PC-3 (cell line): ENCODE measurements at regions not wholly inside any gene's neighbourhood (a gene's known extent, or its start where the extent isn't known, plus 50 kb on each side); places are given as distances from the start of the nearest gene placed in this dataset.

Experiments used
- ATAC-seq: fragments of 200-7000 bp; cut with Tn5 transposase; 2 replicates; pipeline ENCODE4 v1.9.1; 2020; ENCODE audit warnings: mild to moderate bottlenecking, moderate library complexity
- BruUV-seq: library from RNA; stranded (reverse); fragments of 400-500 nt; replicated peaks from 2 replicates; lab custom pipeline; 2021; lab: Mats Ljungman, UMichigan
- CTCF ChIA-PET: fragments of 300-600 bp; sonication (Branson Sonifier 250); formaldehyde crosslinking; loops from one replicate; lab custom pipeline; 2022; ENCODE audit warnings: antibody characterized with exemption; lab: Charles Lee
- POLR2A ChIA-PET: fragments of 300-600 bp; sonication (Branson Sonifier 250); formaldehyde crosslinking; loops from one replicate; lab custom pipeline; 2022; ENCODE audit warnings: antibody characterized with exemption; ENCODE audit not compliant: unreplicated experiment; lab: Charles Lee
- DNase-seq: peaks from one replicate; pipeline ENCODE4 v3.0.0-alpha.2; 2015
- H2AFZ ChIP-seq: fragments of 300-600 bp; sonication (generic); 2 replicates; pipeline ENCODE4 v1.6.0; 2016; ENCODE audit warnings: antibody characterized with exemption, low read length
- H3F3A ChIP-seq: fragments of 300-600 bp; sonication (generic); one replicate; pipeline ENCODE4 v1.6.0; 2017; ENCODE audit warnings: antibody characterized with exemption, low read length, control low read depth, mild to moderate bottlenecking; ENCODE audit not compliant: unreplicated experiment
- H3K27ac ChIP-seq: fragments of 300-600 bp; sonication (generic); 2 replicates; pipeline ENCODE4 v1.5.1; 2016; ENCODE audit warnings: mild to moderate bottlenecking, low read length
- H3K27me3 ChIP-seq: fragments of 300-600 bp; sonication (generic); 2 replicates; pipeline ENCODE4 v1.6.1; 2016; ENCODE audit warnings: low read length, mixed read lengths
- H3K36me3 ChIP-seq: fragments of 300-600 bp; sonication (generic); 2 replicates; pipeline ENCODE4 v1.6.1; 2016; ENCODE audit warnings: low read depth, mixed run types, low read length, mixed read lengths
- H3K4me1 ChIP-seq: fragments of 300-600 bp; sonication (generic); 2 replicates; pipeline ENCODE4 v1.5.1; 2016; ENCODE audit warnings: low read length; ENCODE audit not compliant: insufficient read depth
- H3K4me2 ChIP-seq: fragments of 300-600 bp; sonication (generic); 2 replicates; pipeline ENCODE4 v1.6.0; 2016; ENCODE audit warnings: low read length
- H3K4me3 ChIP-seq: fragments of 300-600 bp; sonication (generic); 2 replicates; pipeline ENCODE4 v1.5.1; 2016; ENCODE audit warnings: mild to moderate bottlenecking, low read length, mixed read lengths
- H3K79me2 ChIP-seq: fragments of 300-600 bp; sonication (generic); 2 replicates; pipeline ENCODE4 v1.6.1; 2017; ENCODE audit warnings: low read length, mixed read lengths
- H3K9ac ChIP-seq: fragments of 300-600 bp; sonication (generic); 2 replicates; pipeline ENCODE4 v1.6.0; 2016; ENCODE audit warnings: mild to moderate bottlenecking, low read length
- H3K9me2 ChIP-seq: fragments of 300-600 bp; sonication (generic); replicated peaks from 2 replicates; pipeline ENCODE4 v1.6.1; 2016; ENCODE audit warnings: mixed run types, low read length, mixed read lengths
- H3K9me3 ChIP-seq: fragments of 300-600 bp; sonication (generic); 2 replicates; pipeline ENCODE4 v1.6.1; 2016; ENCODE audit warnings: low read length, mixed read lengths
- H4K20me1 ChIP-seq: fragments of 300-600 bp; sonication (generic); 2 replicates; pipeline ENCODE4 v1.6.1; 2016; ENCODE audit warnings: low read length, mixed read lengths
- EZH2 ChIP-seq: fragments of 300-600 bp; sonication (generic); IDR thresholded peaks from one replicate; pipeline ENCODE4 v1.6.1; 2017; ENCODE audit warnings: antibody characterized with exemption, mild to moderate bottlenecking, low read length; ENCODE audit not compliant: unreplicated experiment
- EZH2phosphoT487 ChIP-seq: fragments of 300-600 bp; sonication (generic); IDR thresholded peaks from 2 replicates; pipeline ENCODE4 v1.6.1; 2018; ENCODE audit warnings: mild to moderate bottlenecking, antibody characterized with exemption, low read length, borderline replicate concordance
- intact Hi-C: fragments of 100-400 bp; cut with micrococcal nuclease; formaldehyde crosslinking; loops from 2 replicates; pipeline ENCODE4 v1.9.0; 2023
- TF ChIP-seq, protein P1 (sequence below): fragments of 300-600 bp; sonication (generic); conservative IDR thresholded peaks from 2 replicates; pipeline ENCODE4 v1.5.1; 2017; ENCODE audit warnings: antibody characterized with exemption, low read depth, mild to moderate bottlenecking, low read length

DNA sequence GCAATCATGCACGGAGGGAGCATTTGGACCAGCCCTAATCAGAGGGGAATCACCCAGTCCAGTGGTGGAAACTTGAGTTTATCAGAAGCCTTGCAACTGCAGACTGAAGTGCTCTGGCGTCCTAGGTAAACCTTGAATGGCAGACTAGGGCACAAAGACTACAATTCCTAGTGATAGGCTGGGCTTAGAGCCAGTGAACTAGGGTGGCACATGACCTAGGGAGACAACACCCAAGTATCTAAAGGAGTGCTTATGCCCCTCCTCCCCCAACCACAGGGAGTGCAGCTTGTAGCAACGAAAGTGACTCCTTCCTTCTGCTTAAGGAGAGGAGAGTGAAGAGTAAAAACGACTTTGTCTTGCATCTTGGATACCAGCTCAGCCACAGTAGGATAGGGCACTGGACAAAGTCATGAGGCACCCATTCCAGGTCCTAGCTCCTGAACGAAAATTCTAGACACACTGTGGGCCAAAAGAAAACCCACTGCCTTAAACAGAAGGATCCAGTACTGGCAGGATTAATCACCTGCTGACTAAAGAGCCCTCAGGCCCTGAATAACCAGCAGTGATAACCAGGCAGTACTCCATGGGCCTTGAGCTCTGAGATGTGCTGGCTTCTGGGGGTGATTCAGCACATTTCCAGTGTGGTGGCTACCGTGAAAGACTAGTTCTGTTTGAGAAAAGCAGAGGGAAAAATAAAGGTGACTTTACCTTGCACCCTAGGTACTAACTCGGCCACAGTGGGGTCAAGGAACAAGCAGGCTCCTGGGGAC lies 58.7 kb upstream of the STARD8 start:
- H3K36me3 ChIP-seq: no peaks in the 10 kb centered on the region
- DNase-seq (peak; percentile 55), ATAC-seq (peak; percentile 60)
- POLR2A ChIA-PET: no interaction called here
- H3K9ac ChIP-seq: peak overlapping the region; percentile 27; the same call in 1 of the 2 replicates
- H3K27ac ChIP-seq: peak overlapping the region; percentile 60
- peak overlapping the region; percentile 62; the same call in 1 of the 2 replicates for H2AFZ ChIP-seq
- peaks cover 10% of the 10 kb centered on the region for H3K4me1 ChIP-seq
- H3K9me2 ChIP-seq: no peaks in the 10 kb centered on the region
- no peaks in the 10 kb centered on the region for H3F3A ChIP-seq
- no peaks in the 10 kb centered on the region for H4K20me1 ChIP-seq
- H3K79me2 ChIP-seq: no peaks in the 10 kb centered on the region
- H3K9me3 ChIP-seq: no peaks in the 10 kb centered on the region
- H3K27me3 ChIP-seq: no peaks in the 10 kb centered on the region
- CTCF ChIA-PET: no interaction called here
- no TSS peak for BruUV-seq
- no peak overlapping the region for H3K4me2 ChIP-seq
- intact Hi-C loops: no loop called here
- no peak overlapping the region for H3K4me3 ChIP-seq
- no peak for TF ChIP-seq EZH2
- TF ChIP-seq, protein P1, sequence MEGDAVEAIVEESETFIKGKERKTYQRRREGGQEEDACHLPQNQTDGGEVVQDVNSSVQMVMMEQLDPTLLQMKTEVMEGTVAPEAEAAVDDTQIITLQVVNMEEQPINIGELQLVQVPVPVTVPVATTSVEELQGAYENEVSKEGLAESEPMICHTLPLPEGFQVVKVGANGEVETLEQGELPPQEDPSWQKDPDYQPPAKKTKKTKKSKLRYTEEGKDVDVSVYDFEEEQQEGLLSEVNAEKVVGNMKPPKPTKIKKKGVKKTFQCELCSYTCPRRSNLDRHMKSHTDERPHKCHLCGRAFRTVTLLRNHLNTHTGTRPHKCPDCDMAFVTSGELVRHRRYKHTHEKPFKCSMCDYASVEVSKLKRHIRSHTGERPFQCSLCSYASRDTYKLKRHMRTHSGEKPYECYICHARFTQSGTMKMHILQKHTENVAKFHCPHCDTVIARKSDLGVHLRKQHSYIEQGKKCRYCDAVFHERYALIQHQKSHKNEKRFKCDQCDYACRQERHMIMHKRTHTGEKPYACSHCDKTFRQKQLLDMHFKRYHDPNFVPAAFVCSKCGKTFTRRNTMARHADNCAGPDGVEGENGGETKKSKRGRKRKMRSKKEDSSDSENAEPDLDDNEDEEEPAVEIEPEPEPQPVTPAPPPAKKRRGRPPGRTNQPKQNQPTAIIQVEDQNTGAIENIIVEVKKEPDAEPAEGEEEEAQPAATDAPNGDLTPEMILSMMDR: no peak
- TF ChIP-seq EZH2phosphoT487: no peak

DNA sequence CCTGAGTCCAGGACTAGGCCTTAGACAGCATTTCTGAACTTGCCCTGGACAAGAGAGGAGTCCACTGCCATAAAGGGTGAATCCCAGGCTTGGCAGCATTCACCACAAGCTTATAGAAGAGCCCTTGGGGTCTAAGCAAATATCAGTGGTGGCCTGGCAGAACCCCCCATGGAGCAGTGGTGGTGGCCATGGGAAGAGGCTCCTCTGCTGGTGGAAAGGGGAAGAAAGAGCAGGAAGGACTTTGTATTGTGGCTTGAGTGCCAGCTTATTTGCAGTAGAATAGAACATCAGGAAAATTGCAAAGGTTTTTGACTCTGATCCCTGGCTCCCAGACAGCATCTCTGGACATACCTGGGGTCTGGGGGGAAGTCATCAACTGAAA lies 58.1 kb upstream of the STARD8 start:
- no peaks in the 10 kb centered on the region for H4K20me1 ChIP-seq
- no peaks in the 10 kb centered on the region for H3K36me3 ChIP-seq
- H2AFZ ChIP-seq: peak overlapping the region; percentile 62; the same call in 1 of the 2 replicates
- peak overlapping the region; percentile 27; the same call in 1 of the 2 replicates for H3K9ac ChIP-seq
- H3K9me3 ChIP-seq: no peaks in the 10 kb centered on the region
- intact Hi-C loops: no loop called here
- no peak overlapping the region for H3K4me3 ChIP-seq
- TF ChIP-seq EZH2 (no peak), EZH2phosphoT487 (no peak)
- TF ChIP-seq, protein P1: no peak
- H3K27me3 ChIP-seq: no peaks in the 10 kb centered on the region
- no peaks in the 10 kb centered on the region for H3F3A ChIP-seq
- H3K4me1 ChIP-seq: peaks cover 10% of the 10 kb centered on the region
- CTCF ChIA-PET: no interaction called here
- no TSS peak for BruUV-seq
- H3K9me2 ChIP-seq: no peaks in the 10 kb centered on the region
- POLR2A ChIA-PET: no interaction called here
- no peak for DNase-seq
- ATAC-seq: no peak
- peak overlapping the region; percentile 60 for H3K27ac ChIP-seq
- H3K4me2 ChIP-seq: no peak overlapping the region
- H3K79me2 ChIP-seq: no peaks in the 10 kb centered on the region

DNA sequence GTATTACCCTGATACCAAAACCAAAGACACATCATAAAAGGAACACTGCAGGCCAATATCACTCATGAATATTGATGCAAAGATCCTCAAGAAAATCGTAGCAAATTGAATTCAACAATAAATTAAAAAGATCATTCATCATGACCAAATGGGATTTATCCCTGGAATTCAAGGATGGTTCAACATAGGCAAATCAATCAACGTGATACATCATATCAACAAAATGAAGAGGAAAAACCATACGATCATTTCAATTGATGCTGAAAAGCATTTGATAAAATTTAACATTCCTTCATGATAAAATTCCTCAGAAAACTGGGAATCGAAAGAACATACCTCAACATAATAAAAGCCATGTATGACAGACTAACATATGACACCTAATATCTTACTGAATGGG lies 52.7 kb upstream of the STARD8 start:
- Histone ChIP-seq H3K9me2 (no peaks in the 10 kb centered on the region), H2AFZ (no peak overlapping the region), H3K4me3 (no peak overlapping the region), H3K4me2 (no peak overlapping the region), H3F3A (no peaks in the 10 kb centered on the region), H4K20me1 (no peaks in the 10 kb centered on the region), H3K9me3 (no peaks in the 10 kb centered on the region), H3K79me2 (no peaks in the 10 kb centered on the region), H3K4me1 (no peaks in the 10 kb centered on the region), H3K36me3 (no peaks in the 10 kb centered on the region), H3K27ac (no peak overlapping the region), H3K9ac (no peak overlapping the region), H3K27me3 (no peaks in the 10 kb centered on the region)
- TF ChIP-seq EZH2phosphoT487: no peak
- TF ChIP-seq EZH2: no peak
- TF ChIP-seq, protein P1: no peak
- CTCF ChIA-PET: no interaction called here
- no peak for DNase-seq
- no peak for ATAC-seq
- intact Hi-C loops: no loop called here
- POLR2A ChIA-PET: no interaction called here
- BruUV-seq: no TSS peak
